T follicular helper cell (primary cell): ENCODE measurements at regions not wholly inside any gene's neighbourhood (a gene's known extent, or its start where the extent isn't known, plus 50 kb on each side); places are given as distances from the start of the nearest gene placed in this dataset.

Source experiments
- DNase-seq: peaks from one replicate; pipeline ENCODE4 v3.0.0-alpha.2; 2020; ENCODE audit warnings: low read depth

DNA sequence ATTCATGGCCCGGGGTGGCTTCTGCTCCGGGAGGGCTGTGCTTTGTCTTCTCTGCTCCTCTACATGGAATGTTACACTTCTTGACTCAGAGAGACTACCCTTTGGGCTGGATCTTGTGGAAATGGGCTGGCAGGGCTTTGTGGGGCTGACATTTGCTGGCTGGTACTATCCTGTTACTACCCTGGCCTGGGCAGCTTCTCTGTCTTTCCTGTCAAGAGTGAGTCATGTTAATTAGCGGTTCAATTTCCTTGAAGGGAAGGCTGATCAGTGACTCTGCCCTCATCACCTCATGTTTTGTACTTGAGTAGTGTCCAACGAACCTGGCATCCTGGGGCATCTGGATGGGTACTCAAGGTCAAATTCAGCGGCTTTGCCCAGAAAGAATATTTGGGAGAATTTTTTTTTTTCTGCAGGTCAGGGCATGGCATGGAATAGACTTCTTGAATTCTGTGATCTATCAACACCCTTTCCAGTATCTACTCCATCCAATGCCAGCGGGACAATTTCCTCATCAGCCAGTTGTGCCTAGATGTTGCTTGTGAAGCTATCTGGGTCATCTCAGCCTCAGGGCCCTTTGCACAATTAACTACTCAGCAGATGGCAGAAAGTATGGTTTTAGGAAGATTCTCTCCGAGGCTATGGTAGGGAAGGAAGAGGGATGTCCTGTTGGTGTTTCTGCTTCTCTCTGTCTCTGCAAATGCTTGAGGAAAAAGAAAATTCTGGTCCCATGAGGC, 140.5 kb upstream of the PLET1 start:
- DNase-seq = no peak

DNA sequence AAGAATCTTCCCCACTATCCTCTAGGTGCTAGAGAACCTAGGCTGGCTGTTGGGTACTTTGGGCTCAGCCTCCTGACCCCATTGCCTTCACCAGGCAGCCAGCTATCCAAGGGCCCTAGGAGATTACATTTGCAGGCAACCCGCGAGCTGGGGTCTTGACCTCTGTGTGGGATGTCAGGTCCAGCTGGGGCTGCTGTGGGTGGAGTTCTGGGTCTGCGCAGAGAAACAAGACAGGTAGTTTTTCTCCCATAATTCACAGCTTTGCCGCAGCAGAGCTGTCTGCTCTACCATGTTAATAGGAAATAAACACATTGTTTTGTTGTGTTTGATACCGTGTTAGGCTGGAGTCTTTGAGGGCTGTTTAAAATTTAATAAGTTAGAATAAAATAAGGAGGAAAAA, 142.8 kb upstream of the PLET1 start:
- DNase-seq = no peak

DNA sequence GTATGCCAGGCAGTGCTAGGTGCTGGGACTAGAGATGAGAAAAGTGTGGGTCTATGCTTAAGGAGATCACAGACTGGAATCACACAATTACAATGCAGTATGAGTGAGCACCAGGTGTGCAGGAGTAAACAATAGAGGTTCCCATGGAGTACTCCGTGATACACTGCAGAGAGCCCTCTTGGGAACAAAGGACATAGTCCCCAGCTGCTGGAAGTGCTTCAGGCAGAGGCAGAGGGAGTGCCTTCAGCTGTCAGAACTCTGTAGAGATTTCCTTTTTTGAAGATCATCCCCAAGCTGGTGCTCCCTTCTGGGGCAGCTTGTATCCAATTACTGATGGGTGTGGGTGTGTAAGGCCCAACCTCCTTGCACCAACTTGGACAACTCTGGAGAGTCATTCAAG, 143.5 kb upstream of the PLET1 start:
- no peak for DNase-seq

DNA sequence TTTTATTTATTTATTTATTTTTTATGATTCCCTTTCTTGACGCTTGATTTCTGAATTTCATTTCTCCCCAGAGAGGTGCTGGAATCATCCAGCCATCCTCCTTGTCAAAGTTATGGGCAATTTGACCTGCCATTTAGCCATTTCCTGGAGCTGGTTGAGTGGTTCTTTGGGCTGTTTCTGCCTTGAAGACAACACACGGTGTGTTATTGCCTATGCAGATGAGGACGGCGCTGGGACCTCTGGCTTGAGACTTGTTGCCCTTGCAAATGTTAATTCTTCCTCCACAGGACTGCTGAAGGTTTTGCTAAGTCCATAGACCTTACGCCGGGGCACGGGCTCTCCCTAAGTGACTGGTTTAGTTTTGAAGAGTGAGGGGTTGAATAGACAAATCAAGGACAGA, 147.9 kb upstream of the PLET1 start:
- DNase-seq = no peak

DNA sequence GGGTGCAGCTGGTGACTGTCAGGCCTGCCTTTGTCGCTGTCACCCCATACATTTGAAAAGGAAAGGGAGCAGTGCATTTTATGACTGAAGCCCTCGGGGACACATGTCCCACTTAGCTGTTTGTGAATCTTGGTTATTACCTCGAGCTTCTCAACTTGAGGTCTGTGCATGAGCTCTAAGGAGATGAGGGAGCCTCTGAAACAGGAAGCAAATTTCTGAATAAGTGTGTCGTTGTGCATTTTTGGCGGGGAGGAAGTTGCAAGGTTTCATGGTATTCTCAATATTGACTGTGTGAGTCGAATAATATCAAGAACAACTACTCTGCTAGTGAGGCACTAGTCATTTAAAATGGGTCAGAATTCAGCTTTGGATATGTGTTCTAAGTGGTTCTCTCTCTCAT, 149.7 kb upstream of the PLET1 start:
- DNase-seq = no peak

DNA sequence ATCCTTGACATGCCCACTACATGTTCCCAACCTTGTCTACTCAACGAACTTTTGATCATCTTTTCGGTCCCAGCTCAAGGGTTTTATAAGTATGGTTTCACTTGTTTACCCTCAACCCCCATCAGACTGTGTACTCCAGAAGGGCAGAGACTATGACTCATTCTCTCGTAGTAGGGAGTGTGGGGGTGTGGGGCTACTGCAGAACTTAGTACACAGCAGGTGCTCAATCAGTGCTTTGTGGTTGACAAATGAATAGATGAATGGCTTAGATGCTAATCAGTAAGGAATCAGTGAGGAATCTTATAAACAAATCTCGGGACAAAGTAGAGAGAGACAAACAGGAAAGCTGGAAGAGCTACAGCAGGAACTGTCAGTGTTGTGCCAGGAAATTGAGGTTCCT, 151.7 kb upstream of the PLET1 start:
- no peak for DNase-seq

DNA sequence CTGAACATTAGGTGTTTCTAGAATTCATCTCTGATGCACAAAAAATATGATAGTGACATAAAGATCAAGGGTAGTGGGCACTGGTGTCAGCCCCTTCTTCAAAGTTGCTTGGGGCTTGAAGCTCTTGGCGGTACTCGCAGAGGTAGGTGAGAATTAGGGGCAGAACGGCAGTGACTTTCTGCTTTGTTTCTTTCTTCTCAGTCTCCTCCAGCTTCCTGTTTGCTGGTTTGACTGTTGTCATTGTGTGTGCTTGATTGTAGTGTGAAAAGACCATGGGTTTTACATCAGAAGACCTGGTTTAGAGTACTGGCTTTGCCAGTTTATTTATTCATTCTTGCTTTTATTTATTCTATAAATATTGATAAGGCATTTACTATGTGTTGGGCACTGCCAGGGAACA, 156.7 kb upstream of the PLET1 start:
- DNase-seq = no peak

DNA sequence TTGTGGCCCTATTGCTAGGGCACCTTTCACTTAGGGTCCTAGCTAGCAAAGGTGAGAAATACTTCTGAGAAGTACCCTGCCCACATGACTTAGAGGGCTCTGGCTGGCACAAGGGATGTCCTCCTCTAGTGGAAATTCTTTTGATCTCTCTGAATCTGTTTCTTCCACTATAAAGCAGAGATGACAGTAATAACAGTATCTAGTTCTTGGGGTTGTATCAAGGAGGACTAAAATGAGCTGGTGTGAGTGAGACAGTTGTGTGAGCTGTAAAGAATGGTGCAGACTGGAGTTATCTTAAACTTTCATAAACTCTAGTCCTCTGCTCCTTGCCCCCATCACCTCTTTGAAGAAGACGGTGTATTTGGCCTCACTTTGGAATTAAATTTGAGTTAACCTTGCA, 157.8 kb upstream of the PLET1 start:
- no peak for DNase-seq

DNA sequence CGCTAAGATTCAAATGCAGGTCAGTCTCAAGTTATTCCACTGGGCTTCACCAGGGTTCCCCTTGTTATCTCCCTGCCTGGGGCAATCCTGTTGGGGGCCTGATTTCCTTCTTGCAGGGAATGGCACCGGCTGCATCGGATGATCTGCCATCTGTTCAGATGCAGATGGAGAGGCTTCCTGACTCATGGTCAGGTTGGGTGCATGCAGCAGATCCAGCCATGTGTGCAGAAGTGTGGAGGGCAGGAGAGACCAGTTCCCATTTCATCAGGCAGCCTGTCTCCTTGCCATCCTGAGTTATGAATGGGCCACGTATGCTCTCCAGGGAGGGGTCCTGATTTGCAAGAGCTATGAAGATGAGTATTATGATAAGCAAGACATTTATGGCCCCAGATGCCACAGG, 161.2 kb upstream of the PLET1 start:
- DNase-seq = no peak

DNA sequence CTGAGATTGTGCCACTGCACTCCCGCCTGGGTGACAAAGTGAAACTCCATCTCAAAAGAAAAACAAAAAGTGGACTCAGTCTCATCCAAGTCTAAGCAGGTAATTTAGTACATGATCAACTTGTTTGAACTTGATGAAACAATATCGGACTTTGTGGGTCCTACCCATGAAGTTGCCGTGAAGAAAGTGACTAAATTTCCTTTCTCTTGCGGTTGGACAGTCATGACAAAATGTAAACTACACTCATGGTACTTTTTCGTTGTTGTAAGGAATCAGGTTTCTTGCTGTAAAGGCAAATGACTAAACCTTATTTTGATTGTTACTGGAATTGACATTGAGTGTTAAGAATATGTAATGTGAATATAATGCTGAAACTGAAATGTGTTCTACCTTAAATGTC, 164.5 kb upstream of the PLET1 start:
- DNase-seq = no peak

DNA sequence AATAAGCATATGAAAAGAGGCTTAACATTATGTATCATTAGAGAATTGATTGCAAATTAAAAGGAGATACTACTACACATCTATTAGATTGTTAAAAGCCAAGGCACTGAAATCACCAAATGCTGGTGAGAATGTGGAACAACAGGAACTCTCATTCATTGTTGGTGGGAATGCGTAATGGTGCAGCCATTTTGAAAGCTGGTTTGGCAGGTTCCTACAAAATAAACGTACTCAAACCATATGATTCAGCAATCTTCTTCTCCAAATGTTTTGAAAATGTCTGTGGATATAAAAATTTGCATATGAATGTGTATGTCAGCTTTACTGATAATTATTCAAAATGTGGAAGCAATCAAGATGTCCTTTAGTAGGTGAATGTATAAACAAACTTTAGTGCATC, 176.4 kb upstream of the PLET1 start:
- DNase-seq = no peak

DNA sequence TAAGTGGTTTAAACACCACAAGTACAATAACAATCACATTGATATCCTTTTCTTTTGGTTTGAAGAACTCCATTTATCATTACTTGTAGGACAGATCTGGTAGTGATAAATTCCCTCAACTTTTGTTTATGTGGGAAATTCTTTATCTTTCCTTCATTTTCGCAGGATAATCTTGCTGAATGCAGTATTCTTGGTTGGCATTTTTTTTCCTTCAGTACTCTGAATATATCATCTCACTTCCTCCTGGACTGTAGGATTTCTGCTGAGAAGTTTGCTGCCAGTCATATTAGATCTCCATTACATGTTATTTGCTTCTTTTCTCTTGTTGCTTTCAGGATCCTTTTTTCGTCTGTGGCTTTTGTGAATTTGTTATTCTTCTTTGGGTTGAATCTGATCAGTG, 179.0 kb upstream of the PLET1 start:
- no peak for DNase-seq

DNA sequence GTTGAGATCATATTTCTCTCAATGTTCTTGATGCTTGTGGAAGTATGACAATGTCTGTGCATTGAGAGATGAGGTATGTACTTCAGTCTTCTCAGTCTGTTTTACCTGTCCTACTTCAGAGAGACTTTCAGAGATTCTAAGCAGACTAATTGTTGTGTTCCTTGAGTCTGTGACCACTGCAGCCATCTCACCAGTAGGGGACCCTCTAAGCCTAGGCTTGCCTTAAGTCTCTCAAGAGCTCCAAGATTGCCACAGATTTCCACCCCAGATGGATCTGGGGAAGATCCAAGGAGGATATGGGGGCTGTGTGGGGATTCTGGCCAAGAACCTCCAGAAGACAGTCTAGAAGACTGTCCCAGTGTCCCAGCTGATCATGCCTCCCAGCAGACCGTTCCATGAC, 179.9 kb upstream of the PLET1 start:
- no peak for DNase-seq

DNA sequence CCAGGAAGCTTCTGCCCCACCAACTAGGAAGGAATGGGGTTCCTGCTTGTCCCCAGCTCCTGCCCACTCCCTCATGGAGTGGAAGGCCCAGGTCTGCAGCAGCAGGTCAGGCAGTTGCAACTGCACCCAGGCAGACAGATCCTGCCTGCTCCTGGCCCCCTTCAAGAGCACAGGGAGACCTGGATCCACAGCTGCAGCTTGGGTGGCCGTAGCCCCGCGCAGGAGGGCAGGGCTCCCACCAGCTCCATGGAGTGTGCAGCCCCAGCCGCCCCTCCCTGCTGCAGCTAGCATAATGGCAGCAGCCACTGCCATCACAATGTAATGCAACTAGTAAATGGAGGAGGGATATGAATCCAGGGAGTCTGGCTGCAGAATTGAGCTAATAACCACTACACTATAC, 187.5 kb upstream of the PLET1 start:
- no peak for DNase-seq

DNA sequence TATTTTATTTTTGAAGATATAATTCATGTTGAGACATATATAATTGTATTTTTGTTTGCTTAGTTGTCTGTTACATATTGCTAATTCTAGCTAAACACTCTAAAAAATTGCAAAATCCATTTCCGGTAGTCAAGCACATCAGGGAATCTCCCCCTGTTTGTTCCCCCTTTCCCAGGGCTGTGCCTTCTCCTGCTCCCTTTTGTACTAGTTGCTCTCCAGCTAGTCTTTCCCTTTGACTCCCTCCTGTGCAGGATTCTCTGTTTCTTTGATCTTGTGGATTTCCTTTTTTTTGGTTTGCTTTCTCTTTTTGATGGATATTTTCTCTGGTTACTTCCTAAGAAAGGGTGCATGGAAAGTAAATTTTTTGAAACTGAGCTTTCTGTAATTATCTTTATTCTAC, 188.1 kb upstream of the PLET1 start:
- no peak for DNase-seq

DNA sequence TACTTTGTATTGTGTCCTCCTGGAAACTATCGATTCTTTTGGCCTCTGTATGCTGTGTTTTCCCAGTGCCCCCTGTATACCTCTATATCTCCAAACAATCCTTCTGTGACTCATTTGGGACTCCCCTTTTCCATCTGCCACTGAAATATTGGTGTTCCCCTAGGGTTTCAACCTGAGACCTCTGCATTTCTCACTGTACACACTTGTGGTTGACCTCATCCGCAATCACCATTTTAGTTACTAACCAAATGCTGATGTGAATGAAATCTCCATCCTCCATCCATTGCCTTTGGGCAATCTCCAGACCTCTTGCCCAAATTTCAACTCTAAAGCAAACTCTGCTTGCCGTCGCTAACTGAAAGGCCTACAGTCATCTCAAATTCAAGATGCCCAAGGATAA, 190.6 kb upstream of the PLET1 start:
- no peak for DNase-seq

DNA sequence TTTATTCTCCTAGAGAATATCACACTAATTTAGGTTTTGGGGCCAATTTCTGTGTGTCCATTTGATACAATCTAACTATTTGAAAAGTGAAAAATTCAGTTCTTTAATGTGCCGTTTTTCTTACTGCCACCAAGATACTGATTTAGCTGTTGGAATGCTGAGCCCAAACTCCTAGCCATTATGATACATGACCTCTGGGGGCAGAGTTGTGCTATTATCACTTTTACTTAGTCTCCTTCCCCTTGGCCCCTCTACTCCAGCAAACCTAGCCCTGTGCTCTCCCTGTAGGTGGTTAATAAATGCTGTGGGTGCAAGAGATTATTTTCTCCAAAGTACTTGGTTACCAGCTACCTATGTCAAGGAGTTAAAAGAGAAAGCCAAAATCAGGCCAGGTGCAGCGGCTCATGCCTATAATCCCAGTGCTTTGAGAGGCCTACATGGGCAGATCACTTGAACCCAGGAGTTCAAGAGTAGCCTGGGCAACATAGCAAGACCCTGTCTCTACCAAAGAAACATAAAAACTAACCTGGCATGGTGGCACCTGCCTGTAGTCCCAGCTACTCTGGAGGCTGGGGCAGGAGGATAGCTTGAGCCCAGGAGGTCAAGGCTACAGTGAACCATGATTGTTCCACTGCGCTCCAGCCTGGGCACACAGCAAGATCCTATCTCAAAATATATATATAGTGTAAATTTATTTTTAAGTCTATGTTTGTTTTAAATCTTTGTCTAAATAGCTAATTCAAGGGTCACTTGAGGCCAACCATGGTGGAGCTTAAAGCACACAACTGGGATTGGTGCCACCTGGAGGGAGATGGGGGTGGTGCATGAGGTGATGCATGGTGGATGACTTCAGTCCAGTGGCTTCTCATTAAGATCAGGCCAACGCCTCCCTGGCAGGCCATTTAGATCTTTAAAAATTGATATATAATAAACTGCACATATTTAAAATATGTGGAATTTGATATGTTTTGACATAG, 193.2 kb upstream of the PLET1 start:
- DNase-seq = no peak

DNA sequence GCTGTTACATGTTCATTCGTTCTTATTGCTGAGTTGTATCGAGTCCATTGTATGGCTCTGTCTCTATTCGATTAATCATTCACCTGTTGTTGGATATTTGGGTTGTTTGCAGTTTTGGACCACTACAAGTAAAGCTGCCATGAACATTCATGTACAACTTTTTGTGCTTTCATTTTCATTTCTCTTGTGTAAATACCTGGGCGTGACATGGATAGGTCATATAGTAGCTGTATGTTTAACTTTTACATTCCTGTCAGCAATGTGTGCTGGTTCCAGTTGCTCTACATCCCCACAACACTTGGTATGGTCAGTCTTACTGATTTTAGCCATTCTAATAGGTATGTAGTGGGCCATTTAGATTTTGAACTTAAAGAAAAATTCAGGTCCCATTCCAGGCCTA, 194.2 kb upstream of the PLET1 start:
- DNase-seq = no peak

DNA sequence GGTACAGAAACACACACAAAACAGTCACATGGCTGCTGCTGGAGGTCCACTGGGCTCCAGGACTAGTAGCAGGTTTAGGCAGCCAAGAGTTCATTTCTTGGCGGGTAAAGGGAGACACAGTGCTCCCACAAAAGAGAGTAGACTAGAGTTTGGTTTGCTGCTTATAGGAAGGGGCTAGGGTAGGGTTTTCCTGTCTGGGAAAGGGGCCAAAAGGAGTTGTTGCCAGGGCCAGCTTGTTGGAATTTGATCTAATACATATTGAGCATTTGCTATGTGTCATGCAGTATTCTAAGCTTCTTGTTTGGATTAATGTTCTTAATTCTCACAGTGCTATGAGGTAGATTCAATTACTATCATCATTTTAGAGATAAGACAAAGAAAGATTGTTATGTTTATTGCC, 195.1 kb upstream of the PLET1 start:
- no peak for DNase-seq

DNA sequence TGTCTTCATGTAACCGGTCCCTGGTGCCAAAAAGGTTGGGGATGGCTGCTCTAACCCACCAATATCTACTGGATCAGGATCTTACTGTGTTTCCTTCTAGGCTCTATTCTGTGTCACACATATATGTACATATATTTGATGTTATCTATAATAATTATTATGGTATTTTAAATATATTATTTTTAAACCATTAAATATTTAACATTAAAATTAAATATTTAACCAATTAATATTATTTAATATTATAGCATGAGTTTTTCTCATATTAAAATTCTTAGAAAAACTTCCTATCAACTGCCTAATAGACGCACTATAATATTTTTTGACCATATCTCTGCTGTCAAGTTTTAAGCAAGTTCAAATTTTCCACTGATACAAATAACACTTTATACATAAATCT, 196.9 kb upstream of the PLET1 start:
- no peak for DNase-seq

DNA sequence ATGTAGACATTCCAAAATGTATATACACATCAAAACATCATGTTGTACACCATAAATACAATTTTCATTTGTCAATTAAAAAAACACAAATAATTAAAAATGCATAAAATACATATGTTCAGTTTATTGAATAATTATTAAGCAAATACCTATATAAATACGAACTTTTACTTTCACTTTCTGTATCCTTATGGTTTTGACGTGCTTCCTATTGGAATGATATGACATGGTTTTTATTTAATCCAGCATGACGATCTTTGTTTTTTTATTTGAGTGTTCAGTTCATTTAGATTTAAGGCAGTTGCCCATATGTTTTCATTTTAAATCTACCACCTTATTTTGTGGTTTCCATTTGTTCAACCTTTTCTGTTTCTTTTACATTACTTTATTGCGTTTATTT, 198.3 kb upstream of the PLET1 start:
- DNase-seq = no peak

DNA sequence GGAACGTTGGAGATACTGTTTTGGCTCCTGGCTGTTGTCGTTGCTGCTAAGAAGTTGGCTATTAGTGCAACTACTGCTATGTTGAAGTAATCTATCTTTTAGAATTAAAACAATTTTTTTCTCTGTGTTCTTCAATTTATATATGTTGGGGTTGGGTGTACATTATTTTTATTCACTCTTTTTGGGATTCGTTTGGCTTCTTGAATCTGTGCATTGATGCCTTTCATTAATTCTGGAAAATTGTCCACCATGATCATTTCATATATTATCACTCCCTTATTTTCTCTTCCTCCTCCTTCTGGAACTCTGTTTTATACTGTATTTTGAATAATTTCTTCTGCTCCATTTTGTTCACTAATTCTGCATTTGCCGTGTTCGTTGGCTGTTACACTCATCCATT, 199.5 kb upstream of the PLET1 start:
- no peak for DNase-seq

DNA sequence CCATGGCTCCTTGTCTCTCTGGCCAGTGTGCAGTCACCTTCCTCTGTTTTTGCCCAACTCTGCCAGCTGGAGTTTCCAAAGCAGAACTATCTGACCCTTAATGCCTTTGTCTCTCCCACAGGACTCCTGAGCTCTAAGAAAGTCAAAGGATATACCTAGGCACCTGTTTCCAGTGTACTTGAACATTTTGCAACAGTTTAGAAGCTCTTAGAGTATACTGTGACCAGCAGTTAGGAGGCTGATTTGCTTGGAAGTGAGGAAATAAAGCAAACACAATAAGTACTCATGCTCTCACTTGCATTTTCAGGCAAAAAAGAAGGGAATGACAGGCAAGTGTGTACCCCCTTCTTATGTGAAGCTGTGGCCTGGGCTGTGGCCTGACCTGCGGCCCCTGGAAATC, 204.3 kb upstream of the PLET1 start:
- DNase-seq = no peak
